Brain microvascular endothelial cell (primary cell): ENCODE measurements at regions not wholly inside any gene's neighbourhood (a gene's known extent, or its start where the extent isn't known, plus 50 kb on each side); places are given as distances from the start of the nearest gene placed in this dataset.
"Not testable (repeated sequence)": the region's sequence is repeated elsewhere in the genome, so short reads cannot be mapped to it uniquely, and the experiment has no call there.

Source experiments
- DNase-seq: peaks from one replicate; pipeline ENCODE4 v3.0.0-alpha.2; 2020
- H3K27ac ChIP-seq: fragments of 250-450 bp; sonication (Bioruptor Pico); 2 replicates; pipeline ENCODE4 v1.5.1; 2020; ENCODE audit warnings: mild to moderate bottlenecking, moderate library complexity
- H3K27me3 ChIP-seq: fragments of 250-450 bp; sonication (Bioruptor Pico); replicated peaks from 2 replicates; pipeline ENCODE4 v1.5.1; 2020; ENCODE audit warnings: mild to moderate bottlenecking
- H3K36me3 ChIP-seq: fragments of 250-450 bp; sonication (Bioruptor Pico); replicated peaks from 2 replicates; pipeline ENCODE4 v1.5.1; 2020; ENCODE audit warnings: mild to moderate bottlenecking
- H3K4me3 ChIP-seq: 2 replicates; pipeline ENCODE4 v1.5.1; 2011; ENCODE audit warnings: low read depth, mild to moderate bottlenecking, control low read depth, low read length, moderate library complexity
- CTCF ChIP-seq: IDR thresholded peaks from 2 replicates; pipeline ENCODE4 v1.5.1; 2011; ENCODE audit warnings: low read depth, mild to moderate bottlenecking, moderate library complexity, low read length, control low read depth, inconsistent platforms; ENCODE audit errors: missing control alignments
- in situ Hi-C: cut with HindIII; loops from 2 replicates; pipeline ENCODE4 v1.10.0; 2017; ENCODE audit warnings: low sequenced_read_pairs, low pct_ligation_motif_present

- H3K36me3 ChIP-seq, result no peaks in the 10 kb centered on the region
- H3K27me3 ChIP-seq, result no peaks in the 10 kb centered on the region
- H3K4me3 ChIP-seq, result no peak overlapping the region
- H3K27ac ChIP-seq, result no peak overlapping the region
- no peak for DNase-seq
- in situ Hi-C loops, result no loop called here
- no peak for TF ChIP-seq CTCF
Measured at GRCh38 chr3:72065872-72066641, 281.1 kb upstream of the PROK2 start.

GRCh38 chr3:72065236-72065635, 280.3 kb upstream of the PROK2 start:
- Histone ChIP-seq H3K27me3 (no peaks in the 10 kb centered on the region), H3K27ac (no peak overlapping the region), H3K36me3 (no peaks in the 10 kb centered on the region), H3K4me3 (no peak overlapping the region)
- TF ChIP-seq CTCF, result no peak
- DNase-seq, result no peak
- in situ Hi-C loops, result no loop called here

- H3K27me3 ChIP-seq, H3K36me3 ChIP-seq, H3K4me3 ChIP-seq, in situ Hi-C loops, DNase-seq, H3K27ac ChIP-seq: not testable (repeated sequence)
Measured at GRCh38 chr3:72064727-72065126, 279.8 kb upstream of the PROK2 start.

- no peak for TF ChIP-seq CTCF
Measured at GRCh38 chr3:72062017-72062416, 277.1 kb upstream of the PROK2 start.

GRCh38 chr3:72060447-72061034, 275.6 kb upstream of the PROK2 start:
- no peak for DNase-seq
- H3K27ac ChIP-seq, result no peak overlapping the region
- H3K4me3 ChIP-seq, result no peak overlapping the region
- TF ChIP-seq CTCF, result no peak
- H3K27me3 ChIP-seq, result no peaks in the 10 kb centered on the region
- no peaks in the 10 kb centered on the region for H3K36me3 ChIP-seq
- in situ Hi-C loops, result no loop called here

More at GRCh38 chr3:72062017-72062416, 277.1 kb upstream of the PROK2 start:
- in situ Hi-C loops, result no loop called here
- DNase-seq, result no peak
- no peak overlapping the region for H3K27ac ChIP-seq
- no peaks in the 10 kb centered on the region for H3K36me3 ChIP-seq
- H3K4me3 ChIP-seq, result no peak overlapping the region
- H3K27me3 ChIP-seq, result no peaks in the 10 kb centered on the region

- Histone ChIP-seq H3K36me3 (no peaks in the 10 kb centered on the region), H3K27me3 (no peaks in the 10 kb centered on the region), H3K27ac (no peak overlapping the region), H3K4me3 (no peak overlapping the region)
- TF ChIP-seq CTCF, result no peak
- in situ Hi-C loops, result no loop called here
- no peak for DNase-seq
Measured at GRCh38 chr3:72058493-72059081, 273.6 kb upstream of the PROK2 start.
